ENCODE measurements at regions not wholly inside any gene's neighbourhood (a gene's known extent, or its start where the extent isn't known, plus 50 kb on each side); places are given as distances from the start of the nearest gene placed in this dataset.

DNA sequence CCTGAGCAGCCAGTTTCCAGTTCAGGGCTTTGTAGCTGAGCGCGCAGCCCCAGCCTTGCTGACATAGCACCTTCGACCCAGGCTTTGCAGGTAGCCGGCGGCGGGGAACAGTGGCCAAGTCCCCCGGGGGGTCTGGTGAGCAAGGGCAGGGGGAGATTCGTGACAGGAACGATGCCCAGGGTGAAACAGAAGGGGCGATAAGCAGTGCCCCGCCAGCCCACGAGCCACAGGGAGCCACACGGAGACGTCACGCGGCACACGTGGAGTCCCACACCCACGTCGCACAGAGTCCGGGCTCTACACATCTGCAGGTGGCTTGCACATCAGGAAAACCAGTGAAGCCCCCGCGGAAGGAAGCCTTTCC, 127.2 kb downstream of the SOX1 start:
- DNase-seq (ENCODE audit: low spot score) = no peak

DNA sequence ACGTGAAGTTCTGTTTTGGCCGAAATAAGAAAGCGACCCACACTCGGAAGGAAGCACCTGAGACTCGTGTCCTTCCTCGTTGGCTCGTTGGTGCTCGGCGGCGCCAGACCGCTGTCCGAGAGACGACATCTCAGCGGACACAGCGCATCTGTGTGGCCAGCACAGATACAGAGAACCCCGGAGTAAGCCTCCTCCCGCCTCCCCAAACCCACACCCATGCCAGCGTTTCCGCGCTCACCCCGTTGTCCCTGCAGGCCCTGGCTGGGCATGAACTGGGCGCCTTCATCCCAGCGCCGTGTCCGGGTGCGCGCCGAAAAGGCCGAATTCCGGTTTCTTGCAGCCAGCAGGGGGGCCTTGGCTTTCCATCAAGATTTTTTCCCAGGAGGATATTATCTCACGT, 127.6 kb downstream of the SOX1 start:
- no peak for DNase-seq (ENCODE audit: low spot score)

DNA sequence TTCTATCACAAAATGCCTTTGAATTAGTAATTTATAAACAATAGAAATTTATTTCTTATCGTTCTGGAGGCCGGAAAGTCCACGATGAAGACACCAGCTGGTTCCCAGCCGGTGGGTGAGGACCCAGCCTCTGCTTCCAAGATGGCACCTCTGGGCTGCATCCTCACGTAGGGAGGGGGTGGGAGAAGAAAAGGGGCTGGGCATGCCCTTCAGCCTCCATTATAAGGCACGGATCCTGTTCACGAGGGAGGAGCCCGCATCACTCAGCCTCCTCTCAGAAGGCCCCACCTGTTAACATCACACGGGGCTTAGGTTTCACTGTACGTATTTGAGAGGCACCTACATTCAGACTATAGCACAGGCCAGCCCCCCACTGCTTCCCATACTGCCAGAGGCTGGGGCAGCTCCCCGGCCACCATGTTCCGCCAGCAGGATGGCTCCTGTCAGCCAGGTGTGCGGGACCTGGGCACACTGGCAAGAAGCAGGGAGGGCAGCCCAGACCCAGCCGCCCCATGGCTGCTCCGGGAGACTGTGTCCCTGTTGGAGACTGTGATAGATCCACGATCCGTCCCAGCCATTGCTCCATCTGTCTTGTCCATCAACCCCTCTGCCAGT, 131.6 kb downstream of the SOX1 start:
- no peak for DNase-seq (ENCODE audit: low spot score)

DNA sequence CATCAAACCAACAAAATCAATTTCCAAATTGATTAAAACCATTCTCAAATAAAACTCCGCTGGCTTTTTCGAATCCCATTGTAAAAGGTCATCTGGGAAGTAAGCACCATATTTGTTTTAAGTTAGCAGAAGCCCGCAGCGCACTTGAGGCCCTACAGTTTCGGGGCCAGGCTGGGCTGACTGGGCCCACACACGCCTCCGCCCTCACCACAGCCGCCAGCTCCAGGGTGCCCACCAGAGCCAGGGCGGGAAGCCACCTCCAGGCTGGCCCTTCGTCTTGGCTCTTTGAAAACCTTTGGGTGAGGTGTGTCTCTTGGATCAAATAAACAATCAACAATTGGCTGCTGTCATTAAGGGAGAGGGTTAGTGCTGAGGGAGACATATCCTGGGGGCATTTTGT, 133.3 kb downstream of the SOX1 start:
- no peak for DNase-seq (ENCODE audit: low spot score)

DNA sequence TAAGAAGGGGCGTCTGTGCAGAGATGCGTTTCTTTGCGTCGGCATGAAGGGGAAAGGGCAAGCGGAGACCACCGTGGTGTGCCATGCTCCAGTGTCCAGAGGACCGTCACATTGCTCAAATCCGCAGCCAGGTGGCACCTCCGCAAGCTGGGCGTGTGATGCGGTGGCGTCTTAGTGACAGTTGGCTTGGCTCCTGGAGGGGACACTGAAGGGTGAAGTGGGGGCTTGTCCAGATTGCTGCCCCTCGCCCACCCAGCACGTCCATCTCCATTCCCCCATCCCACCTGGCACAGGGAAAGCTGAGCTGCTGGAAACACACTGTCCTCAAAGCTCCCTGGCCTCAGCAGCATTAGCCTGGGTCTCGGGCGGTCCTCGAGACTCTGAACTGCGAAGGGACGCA, 135.3 kb downstream of the SOX1 start:
- DNase-seq (ENCODE audit: low spot score) = no peak

DNA sequence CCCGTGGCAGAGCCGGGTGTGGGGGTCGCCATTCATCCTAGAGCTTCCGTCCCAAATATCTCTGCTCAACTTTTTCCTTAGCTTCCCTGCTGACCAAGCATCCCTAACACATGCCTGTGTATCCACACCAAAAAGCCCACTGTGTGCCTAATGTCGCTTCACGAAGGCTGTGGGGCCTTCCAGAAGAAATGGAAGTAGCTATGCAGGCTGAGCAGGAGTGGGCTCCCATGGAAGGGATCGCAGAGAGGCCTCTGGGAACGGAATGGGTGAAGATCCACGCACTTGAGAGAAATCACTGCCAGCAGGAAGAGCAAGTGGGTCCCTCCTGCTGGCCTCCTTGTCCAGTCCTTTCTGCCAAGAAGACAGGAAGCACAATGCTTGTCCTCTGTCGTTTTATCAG, 136.0 kb downstream of the SOX1 start:
- no peak for DNase-seq (ENCODE audit: low spot score)

DNA sequence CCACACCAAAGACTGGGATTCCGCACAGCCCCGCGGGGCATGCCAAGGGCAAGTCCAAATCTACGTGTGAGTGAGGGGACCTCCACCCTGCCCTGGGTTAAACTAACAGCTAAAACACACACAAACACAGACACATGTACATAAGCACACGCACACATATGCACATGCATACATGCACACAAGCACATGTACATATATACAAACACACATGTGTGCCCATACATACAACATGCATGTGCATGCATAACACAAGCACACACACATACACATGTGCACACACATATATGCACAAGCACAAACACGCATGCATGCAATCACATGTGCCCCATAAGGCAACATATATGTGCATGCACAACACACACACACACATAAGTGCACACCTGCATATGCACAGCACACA, 136.7 kb downstream of the SOX1 start:
- no peak for DNase-seq (ENCODE audit: low spot score)

DNA sequence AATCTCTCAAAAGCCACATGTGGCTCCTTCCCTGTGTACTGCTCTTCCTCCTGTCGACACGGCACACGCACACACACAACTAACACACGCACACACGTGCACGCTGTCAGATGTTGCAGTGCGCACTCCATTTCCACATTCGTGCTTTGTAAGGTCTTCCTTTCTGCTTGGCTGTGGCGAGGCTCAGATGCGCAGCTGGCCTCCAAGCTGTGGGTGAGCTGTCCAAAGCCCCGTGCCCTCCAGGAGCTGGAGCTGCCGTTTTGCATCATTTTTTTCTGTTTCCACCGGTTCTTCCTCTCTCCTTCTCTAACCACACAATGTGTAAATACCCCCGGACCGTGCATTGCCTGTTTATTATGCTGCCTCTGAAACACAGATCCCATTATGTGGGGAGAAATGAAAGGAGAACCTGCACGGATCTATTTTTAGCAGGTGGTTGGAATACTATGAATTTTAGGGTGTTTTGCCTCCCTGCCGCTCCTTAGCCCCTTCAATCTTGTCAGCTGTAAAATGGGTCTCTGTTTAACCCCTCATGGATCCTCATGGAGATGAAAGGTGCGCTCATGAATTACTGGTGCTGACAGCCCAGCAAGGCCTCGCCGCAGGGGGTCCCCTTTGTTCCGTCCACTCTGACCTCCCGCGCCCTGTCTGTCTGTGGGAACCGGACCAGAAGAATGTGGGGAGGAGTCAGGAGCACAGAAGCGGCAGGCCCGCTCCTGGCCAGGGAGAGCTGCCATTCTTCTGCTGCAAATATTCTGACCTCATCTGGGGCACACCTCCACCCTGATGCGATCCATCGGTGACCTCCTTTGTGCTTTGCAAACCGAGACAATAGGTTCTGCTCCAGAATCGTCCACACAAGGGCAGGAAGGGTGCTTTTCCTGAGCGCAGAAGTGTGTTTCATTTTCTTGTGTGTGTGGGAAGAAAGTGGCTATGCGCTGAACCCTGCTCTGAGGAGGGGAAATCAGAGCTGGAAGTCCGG, 137.7 kb downstream of the SOX1 start:
- DNase-seq (ENCODE audit: low spot score) = no peak

DNA sequence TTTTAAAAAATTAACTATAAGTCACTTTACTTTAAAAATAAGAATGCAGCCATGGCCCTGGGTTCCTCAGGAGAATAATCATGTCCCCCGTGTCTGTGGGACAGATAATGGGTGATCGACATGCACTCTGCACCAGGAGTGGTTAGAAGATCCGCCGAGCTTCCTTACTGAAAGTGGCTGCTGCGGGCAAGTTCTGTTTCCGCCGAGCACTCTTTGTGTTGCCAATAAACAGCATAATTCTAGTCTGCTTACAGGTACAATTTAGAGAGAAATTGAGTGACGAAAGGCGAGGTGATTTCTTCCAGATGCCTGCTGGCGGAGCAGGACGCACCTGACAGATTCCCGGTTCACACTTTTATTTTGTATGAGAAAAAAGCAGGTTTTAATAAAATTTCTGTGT, 139.0 kb downstream of the SOX1 start:
- no peak for DNase-seq (ENCODE audit: low spot score)

DNA sequence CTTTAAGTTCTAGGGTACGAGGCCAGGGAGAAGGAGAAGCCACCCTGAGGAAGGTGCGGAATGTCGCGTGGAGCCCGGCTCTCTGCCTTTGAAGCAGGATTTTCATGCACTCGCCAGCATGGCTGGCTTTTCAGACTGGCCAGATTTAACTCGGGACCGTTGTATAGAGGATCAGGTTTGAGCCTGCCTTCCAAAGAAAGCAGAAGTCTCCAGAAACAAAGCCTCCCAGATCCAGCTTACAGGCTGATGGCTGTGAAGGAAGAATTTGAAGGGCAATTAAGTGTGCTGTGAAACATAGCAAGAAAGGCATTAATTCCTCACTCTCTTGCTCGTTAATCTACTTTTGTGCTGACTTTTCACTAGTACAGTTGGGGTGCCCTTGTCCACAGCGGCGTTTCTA, 140.2 kb downstream of the SOX1 start:
- DNase-seq (ENCODE audit: low spot score) = no peak

DNA sequence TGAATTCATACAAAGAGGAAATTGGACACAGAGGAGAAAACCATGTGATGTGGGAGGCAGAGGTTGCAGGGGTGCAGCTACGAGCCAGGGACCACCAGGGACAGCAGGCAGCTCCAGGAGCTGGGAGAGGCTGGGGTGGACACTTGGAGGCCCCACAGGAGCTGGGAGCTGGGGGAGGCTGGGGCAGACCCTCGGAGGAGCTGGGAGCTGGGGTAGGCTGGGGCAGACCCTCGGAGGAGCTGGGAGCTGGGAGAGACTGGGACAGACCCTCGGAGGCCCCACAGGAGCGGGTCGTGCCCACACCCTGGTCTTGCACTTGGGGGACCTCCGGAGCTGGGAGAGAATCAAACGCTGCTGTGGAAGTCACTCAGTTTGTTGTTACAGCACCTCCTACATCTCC, 141.7 kb downstream of the SOX1 start:
- no peak for DNase-seq (ENCODE audit: low spot score)

DNA sequence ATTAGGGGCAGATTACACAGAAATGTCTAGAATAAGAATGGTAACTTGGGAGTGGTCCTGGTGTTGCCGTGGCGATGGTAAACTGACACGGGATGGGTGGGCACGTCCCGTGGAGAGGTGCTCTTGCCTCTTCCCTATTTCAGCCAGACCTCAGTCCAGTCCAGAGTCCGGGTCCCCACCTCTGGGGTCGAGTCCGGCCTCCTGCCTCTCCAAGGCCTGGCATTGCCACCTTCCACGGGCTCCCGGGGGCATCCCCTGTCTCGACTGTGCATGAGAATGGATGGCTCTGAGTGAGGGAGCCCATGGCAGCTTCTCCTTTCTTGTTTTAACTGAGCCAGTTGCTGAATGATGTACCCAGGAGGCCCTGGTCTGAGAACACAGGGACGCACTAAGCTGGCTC, 142.3 kb downstream of the SOX1 start:
- DNase-seq (ENCODE audit: low spot score) = no peak

DNA sequence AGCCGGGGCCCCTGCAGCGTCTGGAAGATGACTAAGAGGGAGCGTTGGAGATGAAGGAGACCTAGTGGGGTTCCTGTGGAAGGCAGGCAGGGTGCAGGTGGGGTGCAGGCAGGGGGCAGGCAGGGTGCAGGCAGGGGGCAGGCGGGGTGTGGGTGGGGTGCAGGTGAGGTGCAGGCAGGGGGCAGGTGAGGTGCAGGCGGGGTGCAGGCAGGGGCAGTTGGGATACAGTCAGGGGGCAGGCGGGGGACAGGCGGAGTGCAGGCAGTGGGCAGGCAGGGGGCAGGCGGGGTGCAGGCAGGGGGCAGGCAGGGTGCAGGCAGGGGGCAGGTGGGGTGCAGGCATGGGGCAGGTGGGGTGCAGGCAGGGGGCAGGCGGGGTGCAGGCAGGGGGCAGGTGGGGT, 142.8 kb downstream of the SOX1 start:
- no peak for DNase-seq (ENCODE audit: low spot score)

DNA sequence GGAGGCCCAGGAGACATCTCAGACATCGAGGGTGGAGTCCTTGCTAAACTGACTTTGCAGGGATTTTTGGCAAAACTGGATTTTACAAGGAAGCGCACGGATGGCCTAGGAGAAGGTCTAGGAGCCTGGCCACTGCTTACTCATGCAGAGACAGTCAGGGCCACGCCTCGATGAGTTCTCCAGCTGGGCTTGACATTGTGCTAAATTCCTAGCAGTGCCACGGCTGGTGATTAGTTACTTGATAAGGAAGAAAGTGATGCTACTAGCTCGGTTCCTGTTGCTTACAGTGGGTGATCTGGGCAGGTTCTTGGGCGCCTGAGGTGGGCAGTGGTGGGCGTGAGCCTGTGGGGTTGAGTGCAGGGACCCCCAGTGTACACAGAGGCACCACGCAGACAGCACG, 143.4 kb downstream of the SOX1 start:
- no peak for DNase-seq (ENCODE audit: low spot score)

DNA sequence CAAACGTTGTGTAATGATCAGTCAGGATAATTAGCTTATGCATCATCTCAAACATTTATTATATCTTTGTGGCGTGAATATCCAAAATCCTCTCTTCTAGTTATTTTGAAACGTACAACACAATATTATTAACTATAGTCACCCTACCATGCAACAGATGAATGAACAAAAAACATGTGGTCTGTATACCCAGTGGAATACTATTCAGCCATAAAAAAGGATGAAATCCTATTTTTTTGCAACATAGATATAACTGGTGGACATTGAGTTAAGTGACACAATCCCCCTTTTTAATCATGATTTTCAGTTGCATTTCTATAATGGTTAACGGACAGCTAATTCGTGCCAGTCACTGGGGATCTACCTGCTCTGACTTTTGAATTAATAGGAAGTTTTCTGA, 145.6 kb downstream of the SOX1 start:
- DNase-seq (ENCODE audit: low spot score) = no peak

DNA sequence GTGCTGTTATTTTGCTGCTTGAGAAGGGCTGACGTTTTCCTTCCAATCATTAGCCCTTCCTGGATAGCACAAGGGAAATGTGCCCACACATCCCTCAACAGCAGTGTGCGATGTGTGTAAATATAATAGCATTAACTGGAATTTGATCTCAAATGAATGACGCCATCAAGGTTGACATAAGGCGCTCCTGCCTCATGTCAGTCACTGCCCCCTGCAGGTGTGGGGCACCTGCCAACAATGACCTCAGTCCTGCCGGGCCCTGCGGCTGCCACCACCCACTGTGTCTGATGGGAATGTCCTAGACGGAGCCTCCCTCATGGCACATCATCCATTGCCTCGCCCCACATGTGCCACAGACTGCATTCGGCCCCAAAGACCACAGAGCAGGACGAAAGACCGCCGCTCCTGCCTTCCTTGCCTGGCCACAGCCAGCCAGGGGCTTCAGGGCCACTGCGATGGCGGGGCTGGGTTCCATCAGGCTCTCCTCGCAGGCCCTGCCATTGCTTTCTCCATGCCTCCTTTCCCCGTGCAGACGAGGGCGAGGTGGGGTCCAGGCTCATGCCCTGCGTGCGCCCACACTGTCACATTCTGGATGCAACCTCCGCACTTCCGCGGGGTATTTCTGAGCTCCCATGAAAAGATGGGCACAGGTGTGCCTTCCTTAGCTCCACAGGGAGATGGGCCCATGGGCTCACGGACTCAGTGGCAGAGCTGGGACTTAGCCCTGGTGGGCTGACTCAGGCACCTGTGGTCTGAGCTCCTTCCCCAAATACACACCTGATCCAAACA, 146.7 kb downstream of the SOX1 start:
- no peak for DNase-seq (ENCODE audit: low spot score)

DNA sequence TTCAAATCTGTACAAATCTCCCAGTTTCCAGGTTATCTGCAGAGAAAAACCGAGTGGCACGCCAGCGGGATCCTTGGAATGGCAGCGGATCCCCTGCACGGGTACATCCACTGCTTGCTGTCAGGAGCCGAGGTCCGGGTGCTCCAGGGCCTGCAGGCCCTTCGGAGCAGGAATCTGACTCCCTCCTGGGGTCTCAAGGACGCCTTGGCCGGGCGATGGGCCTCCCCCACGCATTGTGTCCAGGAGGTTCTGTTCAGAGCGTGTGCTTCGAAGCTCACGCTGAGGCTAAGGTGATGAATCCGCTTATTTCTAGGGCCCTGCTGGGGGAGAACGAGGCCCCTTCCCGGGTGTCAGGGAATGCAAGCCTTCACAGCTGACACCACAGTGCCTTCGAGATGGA, 148.9 kb downstream of the SOX1 start:
- no peak for DNase-seq (ENCODE audit: low spot score)

DNA sequence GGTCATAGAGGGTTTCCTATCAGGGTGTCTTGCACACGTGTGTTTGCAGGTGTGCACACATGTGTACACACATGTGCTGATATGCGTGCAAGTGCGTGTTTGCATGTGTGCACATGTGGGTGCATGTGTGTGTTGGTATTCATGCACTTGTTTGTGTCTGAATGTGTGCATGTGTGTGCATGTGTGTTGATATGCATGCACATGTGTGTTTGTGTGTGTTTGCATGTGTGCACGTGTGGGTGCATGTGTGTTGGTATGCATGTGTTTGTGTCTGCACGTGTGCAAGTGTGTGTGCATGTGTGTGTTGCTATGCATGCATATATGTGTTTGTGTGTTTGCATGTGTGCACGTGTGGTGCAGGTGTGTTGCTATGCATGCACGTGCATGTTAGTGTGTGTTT, 150.5 kb downstream of the SOX1 start:
- DNase-seq (ENCODE audit: low spot score) = no peak

DNA sequence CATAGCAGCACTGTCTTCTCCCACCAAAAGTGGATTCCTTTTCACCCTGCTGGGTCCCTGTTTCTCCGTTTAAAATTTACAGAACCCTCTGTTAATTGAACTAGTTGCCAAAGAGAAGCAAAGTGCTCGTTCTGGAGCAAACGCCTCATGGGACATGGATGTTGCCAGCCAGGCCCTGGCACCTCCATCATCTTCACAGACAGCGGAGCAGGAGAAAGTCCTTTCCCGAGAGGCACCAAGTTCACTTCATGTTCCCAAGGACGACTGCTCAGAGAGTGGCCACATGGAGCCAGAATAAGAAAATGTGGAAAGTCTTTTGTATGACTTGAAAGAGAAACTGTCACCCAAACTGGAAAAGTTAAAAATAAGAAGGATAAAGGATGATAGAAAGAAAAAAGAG, 151.5 kb downstream of the SOX1 start:
- DNase-seq (ENCODE audit: low spot score) = no peak

DNA sequence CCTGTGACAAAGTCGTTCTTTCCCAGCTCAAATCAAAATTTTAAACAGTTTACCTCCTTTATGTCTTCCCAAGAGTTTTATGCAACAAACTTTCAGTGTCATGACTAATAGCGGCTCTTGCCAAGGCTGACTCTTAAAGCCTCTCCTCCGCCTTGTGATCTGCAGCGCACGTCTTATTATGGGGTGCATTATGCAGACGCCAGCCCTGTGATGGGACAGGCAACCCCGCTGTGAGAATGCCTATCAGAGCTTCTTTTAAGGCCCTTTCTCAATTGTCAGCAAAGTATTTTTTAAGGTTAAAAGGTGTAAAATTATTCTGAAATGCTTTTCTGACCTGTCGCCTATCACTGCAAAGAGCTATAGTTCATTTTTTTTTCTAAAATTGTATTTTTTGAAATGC, 152.8 kb downstream of the SOX1 start:
- DNase-seq (ENCODE audit: low spot score) = no peak

DNA sequence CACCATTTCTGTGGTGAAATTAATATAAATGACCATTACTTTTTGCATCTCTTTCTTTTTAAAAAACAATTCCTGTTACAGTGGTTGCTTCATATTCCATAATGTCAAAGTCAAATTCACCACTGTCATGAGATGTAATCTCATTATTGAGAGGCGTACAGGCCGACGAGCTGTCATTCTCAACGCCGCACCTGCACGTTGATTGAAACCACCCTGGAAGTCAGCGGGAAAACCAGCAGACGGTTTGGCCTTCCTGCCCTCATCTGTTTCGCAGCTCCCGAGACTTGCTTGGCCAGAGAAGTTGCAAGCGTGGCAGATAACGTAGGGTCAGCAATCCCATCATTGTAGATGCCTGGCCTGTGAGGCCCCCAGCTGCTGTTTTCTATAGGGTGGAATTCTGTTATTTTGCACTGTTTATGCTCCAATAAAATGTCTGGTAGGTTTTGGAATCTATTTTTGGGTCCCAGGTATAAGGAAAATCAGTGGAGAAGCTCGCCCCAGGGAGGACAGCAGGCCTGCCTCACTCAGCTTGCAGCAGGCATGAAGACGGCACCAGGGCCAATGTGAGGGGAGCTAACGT, 153.4 kb downstream of the SOX1 start:
- no peak for DNase-seq (ENCODE audit: low spot score)

DNA sequence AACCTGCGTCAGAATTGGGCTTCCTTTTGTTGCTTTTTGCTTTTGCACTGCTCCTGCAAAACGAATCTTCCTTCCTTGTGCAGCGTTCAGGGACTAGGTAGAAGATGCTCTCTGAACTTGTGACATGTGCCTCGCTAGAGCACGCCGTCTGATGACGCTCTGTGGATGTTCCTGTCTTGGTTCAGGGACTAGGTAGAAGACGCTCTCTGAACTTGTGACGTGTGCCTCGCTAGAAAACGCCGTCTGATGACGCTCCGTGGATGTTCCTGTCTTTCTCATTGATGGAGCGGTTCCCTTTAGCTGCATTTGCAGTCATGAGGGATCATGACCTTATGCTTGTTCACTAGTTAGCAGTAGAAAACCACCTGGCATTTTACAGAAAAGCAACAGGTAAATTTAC, 154.0 kb downstream of the SOX1 start:
- DNase-seq (ENCODE audit: low spot score) = no peak

DNA sequence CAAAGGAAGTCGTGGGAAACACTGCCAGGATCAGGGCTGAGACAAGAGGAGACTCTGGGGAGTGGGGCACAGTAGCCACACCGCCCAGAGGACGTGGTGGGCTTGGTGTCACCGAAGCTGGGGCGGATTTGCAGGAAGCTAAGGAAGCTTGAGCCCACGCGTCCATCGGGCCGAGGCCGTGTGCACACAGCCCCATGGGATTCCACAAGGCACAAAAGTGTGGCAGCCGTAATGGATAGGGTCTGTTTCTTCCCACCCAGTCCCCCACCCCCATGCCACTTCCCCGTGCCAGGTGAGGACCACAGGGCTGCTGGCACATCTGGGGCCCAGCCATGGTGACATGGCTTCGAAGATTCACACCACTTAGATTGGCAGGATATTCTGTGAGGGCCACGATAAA, 153.2 kb upstream of the SPACA7 start:
- DNase-seq (ENCODE audit: low spot score) = no peak

Measured in COLO829 (cell line).